ENCODE measurements at regions not wholly inside any gene's neighbourhood (a gene's known extent, or its start where the extent isn't known, plus 50 kb on each side); places are given as distances from the start of the nearest gene placed in this dataset.

GRCh38 chr6:22019857-22020256, 277.0 kb downstream of the PRL start:
- no peak overlapping the region for H3K56ac ChIP-seq (ENCODE audit: insufficient read length, low read depth, low read length)
- H3T11ph ChIP-seq (ENCODE audit: low read length): no peak overlapping the region
- H4K8ac ChIP-seq (replicated peaks; ENCODE audit: insufficient read length, low read depth, low read length): no peak overlapping the region
- H3K18ac ChIP-seq (ENCODE audit: insufficient read length, low read depth, low read length): no peak overlapping the region
- no peak for TF ChIP-seq CTCF (conservative IDR thresholded peaks at IDR 0.05)
- H3K23me2 ChIP-seq (ENCODE audit: insufficient read length, low read depth, low read length, poor library complexity, severe bottlenecking): no peaks in the 10 kb centered on the region
- H4K91ac ChIP-seq (ENCODE audit: insufficient read length, low read depth, low read length): no peak overlapping the region
- no peaks in the 10 kb centered on the region for H3K79me1 ChIP-seq (ENCODE audit: insufficient read depth, low read depth, low read length, poor library complexity, severe bottlenecking)
- Mint-ChIP-seq H3K36me3 (ENCODE audit: insufficient read depth in 1 of 3, low read depth in 3 of 3) (peaks cover 0 to 6% (median 0%) of the 10 kb centered on the region in 3 experiments; a peak in 3 of 7 replicates), H3K9me3 (peaks cover 3 to 7% of the 10 kb centered on the region in 2 experiments; a peak in 3 of 5 replicates), H3K4me1 (peaks cover 9 to 17% of the 10 kb centered on the region in 2 experiments), H3K27ac (no peak overlapping the region), H3K27me3 (ENCODE audit: low read depth) (no peaks in the 10 kb centered on the region), H3K4me3 (no peak overlapping the region)
- DNase-seq: no peak
- no peaks in the 10 kb centered on the region for H3K27me3 ChIP-seq (ENCODE audit: insufficient read depth, low read length)
- H3K23ac ChIP-seq (ENCODE audit: insufficient read length, low read depth, low read length): no peak overlapping the region
- no peak overlapping the region for H3K14ac ChIP-seq (ENCODE audit: insufficient read depth, low read length)
- H2BK12ac ChIP-seq (ENCODE audit: insufficient read length, low read depth, low read length): no peak overlapping the region
- no CpG with 5 or more reads among the region's 5 CpGs for WGBS (ENCODE audit: extremely low coverage, insufficient read length, low lambda C conversion rate)
- no peaks in the 10 kb centered on the region for H3K79me2 ChIP-seq (ENCODE audit: insufficient read depth, low read length)
- no peak overlapping the region for H2BK15ac ChIP-seq (ENCODE audit: low read depth, low read length)
- no peak overlapping the region for H2BK120ac ChIP-seq (ENCODE audit: low read depth, low read length, poor library complexity, severe bottlenecking)
- H4K5ac ChIP-seq (ENCODE audit: insufficient read length, low read depth, low read length): no peak overlapping the region
- H3K4me1 ChIP-seq (ENCODE audit: insufficient read depth, low read length): no peaks in the 10 kb centered on the region; the same call in 1 of the 2 replicates
- H2AK5ac ChIP-seq (ENCODE audit: insufficient read length, low read length): no peak overlapping the region
- no peak overlapping the region for H3K4me2 ChIP-seq (ENCODE audit: insufficient read depth, insufficient read length, low read length)
- no peak overlapping the region for H3K4ac ChIP-seq (ENCODE audit: low read depth, low read length)
- H2AFZ ChIP-seq (ENCODE audit: low read length): no peak overlapping the region
- no peak overlapping the region for H2BK5ac ChIP-seq (ENCODE audit: insufficient read length, low read length)
- no peak overlapping the region for H3K27ac ChIP-seq (ENCODE audit: insufficient read length, low read depth, low read length)
- no peaks in the 10 kb centered on the region for H4K20me1 ChIP-seq (ENCODE audit: control insufficient read depth, insufficient read depth, insufficient read length)
- no peaks in the 10 kb centered on the region for H3K9me3 ChIP-seq (ENCODE audit: control insufficient read depth, low read depth, low read length)
- H2BK20ac ChIP-seq (ENCODE audit: low read depth, low read length, poor library complexity, severe bottlenecking): no peak overlapping the region
- no peak overlapping the region for H3K9ac ChIP-seq (ENCODE audit: extremely low read depth, insufficient read length, low read length)
